ENCODE measurements at regions not wholly inside any gene's neighbourhood (a gene's known extent, or its start where the extent isn't known, plus 50 kb on each side); places are given as distances from the start of the nearest gene placed in this dataset.

- no peaks in the 10 kb centered on the region for H3K27me3 ChIP-seq (ENCODE audit: control insufficient read depth, insufficient read depth, low read length)
- TF ChIP-seq CTCF (IDR thresholded peaks at IDR 0.05; ENCODE audit: insufficient read depth, low read length, poor library complexity, severe bottlenecking): no peak
- H3K36me3 ChIP-seq (ENCODE audit: control insufficient read depth, insufficient read depth, low read length): no peaks in the 10 kb centered on the region
- DNase-seq (ENCODE audit: low read depth): no peak
- H3K4me3 ChIP-seq (ENCODE audit: low read depth, low read length): no peak overlapping the region
Measured at GRCh38 chr5:5593391-5593790, 170.9 kb downstream of the ICE1 start.

DNA sequence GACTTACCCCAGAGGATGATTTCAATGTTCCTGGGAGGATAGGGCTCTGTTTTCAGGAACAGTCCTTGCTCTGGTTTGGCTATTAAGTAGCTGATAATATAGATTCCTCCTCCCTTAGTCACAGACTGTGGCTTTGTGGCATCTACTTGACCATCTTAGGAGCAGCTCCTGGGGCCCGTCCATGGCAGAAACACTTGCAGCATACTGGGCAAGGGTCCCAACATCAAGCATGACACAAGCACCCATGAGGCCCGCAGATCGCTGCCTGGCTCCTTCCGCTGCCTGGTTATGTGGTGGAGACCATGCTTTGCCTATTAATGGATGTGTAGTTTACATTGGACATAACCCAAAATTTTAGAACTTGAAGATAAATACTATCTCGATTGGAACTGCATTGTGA, 170.1 kb downstream of the ICE1 start:
- TF ChIP-seq CTCF (IDR thresholded peaks at IDR 0.05; ENCODE audit: insufficient read depth, low read length, poor library complexity, severe bottlenecking): no peak
- H3K36me3 ChIP-seq (ENCODE audit: control insufficient read depth, insufficient read depth, low read length): no peaks in the 10 kb centered on the region

GRCh38 chr5:5591567-5591966, 169.1 kb downstream of the ICE1 start:
- Histone ChIP-seq H3K36me3 (ENCODE audit: control insufficient read depth, insufficient read depth, low read length) (no peaks in the 10 kb centered on the region), H3K27me3 (ENCODE audit: control insufficient read depth, insufficient read depth, low read length) (no peaks in the 10 kb centered on the region), H3K4me3 (ENCODE audit: low read depth, low read length) (no peak overlapping the region)
- no peak for TF ChIP-seq CTCF (IDR thresholded peaks at IDR 0.05; ENCODE audit: insufficient read depth, low read length, poor library complexity, severe bottlenecking)
- DNase-seq (ENCODE audit: low read depth): no peak

More for the DNA sequence above, 170.1 kb downstream of the ICE1 start:
- H3K27me3 ChIP-seq (ENCODE audit: control insufficient read depth, insufficient read depth, low read length): no peaks in the 10 kb centered on the region
- no peak for DNase-seq (ENCODE audit: low read depth)
- no peak overlapping the region for H3K4me3 ChIP-seq (ENCODE audit: low read depth, low read length)

DNA sequence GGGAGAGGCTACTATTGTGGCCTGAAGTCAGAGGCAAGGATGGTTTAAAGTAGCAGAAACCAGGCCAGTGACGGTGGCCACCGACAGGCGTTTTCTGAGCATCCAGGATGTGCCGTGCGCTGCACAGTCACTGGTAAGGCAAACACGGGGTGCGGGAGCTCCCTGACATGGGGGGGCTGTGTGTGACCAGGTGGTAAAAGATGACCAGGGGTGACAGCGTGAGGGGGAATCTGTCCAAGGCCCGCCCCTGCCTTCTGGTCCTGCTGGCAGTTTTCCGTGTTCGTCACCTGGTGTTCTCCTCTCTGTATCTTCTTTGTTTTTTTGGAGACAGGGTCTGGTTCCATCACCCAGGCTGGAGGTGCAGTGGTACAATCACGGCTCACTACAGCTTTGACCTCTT, 167.4 kb downstream of the ICE1 start:
- no peaks in the 10 kb centered on the region for H3K27me3 ChIP-seq (ENCODE audit: control insufficient read depth, insufficient read depth, low read length)
- H3K4me3 ChIP-seq (ENCODE audit: low read depth, low read length): no peak overlapping the region
- no peak for DNase-seq (ENCODE audit: low read depth)
- H3K36me3 ChIP-seq (ENCODE audit: control insufficient read depth, insufficient read depth, low read length): no peaks in the 10 kb centered on the region
- no peak for TF ChIP-seq CTCF (IDR thresholded peaks at IDR 0.05; ENCODE audit: insufficient read depth, low read length, poor library complexity, severe bottlenecking)

DNA sequence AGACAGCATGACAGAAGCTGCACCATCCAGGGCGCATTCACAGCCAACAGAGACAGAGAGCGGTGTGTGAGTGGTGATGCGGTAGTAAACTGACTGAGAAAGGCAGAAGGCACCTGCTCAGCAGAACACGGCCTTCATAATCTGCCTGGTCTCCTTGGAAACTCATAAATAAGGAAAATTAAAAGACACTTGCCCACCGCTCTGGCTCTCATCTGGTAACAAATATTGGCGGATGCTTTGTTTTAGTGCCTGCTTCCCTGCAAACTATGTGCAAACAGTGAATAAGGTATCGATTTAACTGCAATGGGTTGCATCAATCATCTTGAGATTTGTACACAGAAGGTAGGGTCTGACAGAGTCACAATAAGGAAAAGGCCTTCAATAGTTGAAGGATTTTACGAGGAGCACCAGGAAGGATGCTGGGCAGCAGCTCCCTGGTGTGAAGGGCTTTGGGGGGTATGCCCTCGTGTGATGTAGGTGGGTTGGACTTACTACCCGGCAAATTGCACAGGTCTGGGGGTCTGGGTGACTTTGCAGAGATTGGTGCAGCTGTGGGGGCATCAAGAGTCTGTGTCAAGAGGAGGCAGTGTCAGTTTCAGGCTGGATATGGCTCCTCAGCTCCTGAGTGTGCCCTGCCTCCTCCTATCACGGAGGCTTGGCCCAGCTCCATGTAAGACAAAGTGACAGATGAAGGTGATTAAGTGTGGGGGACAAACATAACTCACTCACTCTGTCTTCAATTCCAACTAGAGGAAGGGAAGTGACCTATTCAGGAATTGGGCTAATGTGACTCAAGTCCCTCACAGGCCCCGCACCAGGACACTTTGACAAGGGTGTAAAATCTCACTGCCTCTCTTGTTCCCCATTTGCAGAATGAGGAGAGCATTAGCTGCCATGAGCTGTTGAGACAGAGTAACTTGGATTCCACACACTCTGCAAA, 166.7 kb downstream of the ICE1 start:
- no peak for DNase-seq (ENCODE audit: low read depth)
- Histone ChIP-seq H3K27me3 (ENCODE audit: control insufficient read depth, insufficient read depth, low read length) (no peaks in the 10 kb centered on the region), H3K36me3 (ENCODE audit: control insufficient read depth, insufficient read depth, low read length) (no peaks in the 10 kb centered on the region)

More for the DNA sequence above, 166.7 kb downstream of the ICE1 start:
- H3K4me3 ChIP-seq (ENCODE audit: low read depth, low read length): no peak overlapping the region
- TF ChIP-seq CTCF (IDR thresholded peaks at IDR 0.05; ENCODE audit: insufficient read depth, low read length, poor library complexity, severe bottlenecking): no peak
